GM23338 (cell line): ENCODE measurements at regions not wholly inside any gene's neighbourhood (a gene's known extent, or its start where the extent isn't known, plus 50 kb on each side); places are given as distances from the start of the nearest gene placed in this dataset.

Experiments
- ATAC-seq: fragments of 200-7000 bp; cut with Tn5 transposase; 3 replicates; pipeline ENCODE4 v1.9.1; 2020
- DNase-seq: peaks from one replicate; pipeline ENCODE4 v3.0.0-alpha.2; 2015; ENCODE audit warnings: low spot score
- H2AFZ ChIP-seq: fragments of 200-600 bp; sonication (generic); 2 replicates; pipeline ENCODE4 v1.8.0; 2016; ENCODE audit warnings: antibody characterized with exemption, mild to moderate bottlenecking, moderate library complexity
- H3F3A ChIP-seq: fragments of 200-600 bp; sonication (generic); replicated peaks from 2 replicates; pipeline ENCODE4 v1.8.0; 2017; ENCODE audit warnings: antibody characterized with exemption, mixed run types, low read depth
- H3K27ac ChIP-seq: fragments of 200-600 bp; sonication (generic); 2 replicates; pipeline ENCODE4 v1.6.1; 2016; ENCODE audit warnings: low read depth
- H3K27me3 ChIP-seq: fragments of 200-600 bp; sonication (generic); 2 replicates; pipeline ENCODE4 v1.8.0; 2016; ENCODE audit warnings: mild to moderate bottlenecking, mixed run types, moderate library complexity; ENCODE audit not compliant: insufficient read depth
- H3K36me3 ChIP-seq: fragments of 200-600 bp; sonication (generic); 2 replicates; pipeline ENCODE4 v1.8.0; 2016; ENCODE audit warnings: mild to moderate bottlenecking; ENCODE audit not compliant: insufficient read depth
- H3K4me1 ChIP-seq: fragments of 200-600 bp; sonication (generic); 2 replicates; pipeline ENCODE4 v1.8.0; 2016; ENCODE audit warnings: mild to moderate bottlenecking, moderate library complexity; ENCODE audit not compliant: insufficient read depth
- H3K4me2 ChIP-seq: fragments of 200-600 bp; sonication (generic); 2 replicates; pipeline ENCODE4 v1.7.1; 2017; ENCODE audit warnings: mixed run types
- H3K4me3 ChIP-seq: fragments of 200-600 bp; sonication (generic); 2 replicates; pipeline ENCODE4 v1.6.1; 2016; ENCODE audit warnings: mixed run types
- H3K79me2 ChIP-seq: fragments of 200-600 bp; sonication (generic); replicated peaks from 2 replicates; pipeline ENCODE4 v1.8.0; 2017; ENCODE audit warnings: mild to moderate bottlenecking; ENCODE audit not compliant: insufficient read depth
- H3K9me2 ChIP-seq: fragments of 200-600 bp; sonication (generic); 2 replicates; pipeline ENCODE4 v1.8.0; 2017; ENCODE audit not compliant: insufficient read depth
- H4K20me1 ChIP-seq: fragments of 200-600 bp; sonication (generic); replicated peaks from 2 replicates; pipeline ENCODE4 v1.8.0; 2017; ENCODE audit warnings: mild to moderate bottlenecking; ENCODE audit not compliant: insufficient read depth
- H3K27ac Mint-ChIP-seq: 2 replicates; pipeline ENCODE4 v1.8.0; 2020; ENCODE audit warnings: inconsistent platforms, mild to moderate bottlenecking, moderate library complexity, mixed read lengths
- H3K27me3 Mint-ChIP-seq: 3 replicates; pipeline ENCODE4 v1.8.0; 2022; ENCODE audit warnings: low read depth, mild to moderate bottlenecking, moderate library complexity, mixed read lengths, inconsistent platforms; ENCODE audit not compliant: insufficient read depth, poor library complexity
- H3K36me3 Mint-ChIP-seq: 3 replicates; pipeline ENCODE4 v1.8.0; 2021; ENCODE audit warnings: low read depth, mild to moderate bottlenecking, inconsistent platforms, moderate library complexity, mixed read lengths
- H3K4me1 Mint-ChIP-seq: 3 replicates; pipeline ENCODE4 v1.8.0; 2020; ENCODE audit warnings: mild to moderate bottlenecking, inconsistent platforms, mixed read lengths
- H3K4me3 Mint-ChIP-seq: 3 replicates; pipeline ENCODE4 v1.8.0; 2021; ENCODE audit warnings: moderate library complexity, mild to moderate bottlenecking, inconsistent platforms, mixed read lengths
- H3K9me3 Mint-ChIP-seq: 3 replicates; pipeline ENCODE4 v1.8.0; 2020; ENCODE audit warnings: moderate library complexity, mild to moderate bottlenecking, inconsistent platforms, mixed read lengths
- CREB1 ChIP-seq: fragments of 250-450 bp; sonication (Bioruptor Pico); IDR thresholded peaks from 2 replicates; pipeline ENCODE4 v1.5.0; 2020; ENCODE audit warnings: low read depth, mild to moderate bottlenecking, moderate library complexity
- EZH2phosphoT487 ChIP-seq: fragments of 200-600 bp; sonication (generic); IDR thresholded peaks from one replicate; pipeline ENCODE4 v1.8.1; 2018; ENCODE audit warnings: antibody characterized with exemption; ENCODE audit not compliant: unreplicated experiment
- NANOG ChIP-seq: IDR thresholded peaks from 2 replicates; pipeline ENCODE4 v1.6.1; 2016; ENCODE audit warnings: antibody characterized with exemption, borderline replicate concordance
- POLR2AphosphoS5 ChIP-seq: IDR thresholded peaks from 2 replicates; pipeline ENCODE4 v1.6.1; 2016; ENCODE audit warnings: antibody characterized with exemption, low read depth
- ZNF331 ChIP-seq: fragments of 250-450 bp; sonication (Bioruptor Pico); IDR thresholded peaks from 2 replicates; pipeline ENCODE4 v1.5.0; 2020; ENCODE audit warnings: low read depth, mild to moderate bottlenecking, moderate library complexity
- TF ChIP-seq, protein P1 (sequence below): fragments of 250-450 bp; sonication (Bioruptor Pico); IDR thresholded peaks from 2 replicates; pipeline ENCODE4 v1.5.0; 2020; ENCODE audit warnings: mild to moderate bottlenecking, moderate library complexity

DNA sequence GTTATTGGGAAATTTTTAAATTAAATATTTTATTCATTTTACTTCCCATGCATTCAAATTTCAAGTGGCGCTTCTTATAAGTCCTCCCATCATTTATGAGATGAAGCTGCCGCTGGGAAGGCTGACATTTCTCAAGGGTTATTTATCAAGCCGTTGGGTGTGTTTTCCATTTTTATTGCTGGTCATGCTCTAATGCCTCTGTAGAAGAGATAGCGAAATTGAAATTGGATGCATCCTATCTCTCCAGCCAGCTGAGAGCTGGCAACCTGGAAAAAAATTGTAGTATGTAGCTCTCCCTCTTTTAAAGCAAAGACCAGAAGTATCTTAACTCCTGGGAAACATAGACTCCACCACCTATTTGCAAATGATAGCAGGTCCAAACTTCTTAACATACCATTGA lies 135.9 kb downstream of the C6orf118 start (continued):
- TF ChIP-seq, protein P1, sequence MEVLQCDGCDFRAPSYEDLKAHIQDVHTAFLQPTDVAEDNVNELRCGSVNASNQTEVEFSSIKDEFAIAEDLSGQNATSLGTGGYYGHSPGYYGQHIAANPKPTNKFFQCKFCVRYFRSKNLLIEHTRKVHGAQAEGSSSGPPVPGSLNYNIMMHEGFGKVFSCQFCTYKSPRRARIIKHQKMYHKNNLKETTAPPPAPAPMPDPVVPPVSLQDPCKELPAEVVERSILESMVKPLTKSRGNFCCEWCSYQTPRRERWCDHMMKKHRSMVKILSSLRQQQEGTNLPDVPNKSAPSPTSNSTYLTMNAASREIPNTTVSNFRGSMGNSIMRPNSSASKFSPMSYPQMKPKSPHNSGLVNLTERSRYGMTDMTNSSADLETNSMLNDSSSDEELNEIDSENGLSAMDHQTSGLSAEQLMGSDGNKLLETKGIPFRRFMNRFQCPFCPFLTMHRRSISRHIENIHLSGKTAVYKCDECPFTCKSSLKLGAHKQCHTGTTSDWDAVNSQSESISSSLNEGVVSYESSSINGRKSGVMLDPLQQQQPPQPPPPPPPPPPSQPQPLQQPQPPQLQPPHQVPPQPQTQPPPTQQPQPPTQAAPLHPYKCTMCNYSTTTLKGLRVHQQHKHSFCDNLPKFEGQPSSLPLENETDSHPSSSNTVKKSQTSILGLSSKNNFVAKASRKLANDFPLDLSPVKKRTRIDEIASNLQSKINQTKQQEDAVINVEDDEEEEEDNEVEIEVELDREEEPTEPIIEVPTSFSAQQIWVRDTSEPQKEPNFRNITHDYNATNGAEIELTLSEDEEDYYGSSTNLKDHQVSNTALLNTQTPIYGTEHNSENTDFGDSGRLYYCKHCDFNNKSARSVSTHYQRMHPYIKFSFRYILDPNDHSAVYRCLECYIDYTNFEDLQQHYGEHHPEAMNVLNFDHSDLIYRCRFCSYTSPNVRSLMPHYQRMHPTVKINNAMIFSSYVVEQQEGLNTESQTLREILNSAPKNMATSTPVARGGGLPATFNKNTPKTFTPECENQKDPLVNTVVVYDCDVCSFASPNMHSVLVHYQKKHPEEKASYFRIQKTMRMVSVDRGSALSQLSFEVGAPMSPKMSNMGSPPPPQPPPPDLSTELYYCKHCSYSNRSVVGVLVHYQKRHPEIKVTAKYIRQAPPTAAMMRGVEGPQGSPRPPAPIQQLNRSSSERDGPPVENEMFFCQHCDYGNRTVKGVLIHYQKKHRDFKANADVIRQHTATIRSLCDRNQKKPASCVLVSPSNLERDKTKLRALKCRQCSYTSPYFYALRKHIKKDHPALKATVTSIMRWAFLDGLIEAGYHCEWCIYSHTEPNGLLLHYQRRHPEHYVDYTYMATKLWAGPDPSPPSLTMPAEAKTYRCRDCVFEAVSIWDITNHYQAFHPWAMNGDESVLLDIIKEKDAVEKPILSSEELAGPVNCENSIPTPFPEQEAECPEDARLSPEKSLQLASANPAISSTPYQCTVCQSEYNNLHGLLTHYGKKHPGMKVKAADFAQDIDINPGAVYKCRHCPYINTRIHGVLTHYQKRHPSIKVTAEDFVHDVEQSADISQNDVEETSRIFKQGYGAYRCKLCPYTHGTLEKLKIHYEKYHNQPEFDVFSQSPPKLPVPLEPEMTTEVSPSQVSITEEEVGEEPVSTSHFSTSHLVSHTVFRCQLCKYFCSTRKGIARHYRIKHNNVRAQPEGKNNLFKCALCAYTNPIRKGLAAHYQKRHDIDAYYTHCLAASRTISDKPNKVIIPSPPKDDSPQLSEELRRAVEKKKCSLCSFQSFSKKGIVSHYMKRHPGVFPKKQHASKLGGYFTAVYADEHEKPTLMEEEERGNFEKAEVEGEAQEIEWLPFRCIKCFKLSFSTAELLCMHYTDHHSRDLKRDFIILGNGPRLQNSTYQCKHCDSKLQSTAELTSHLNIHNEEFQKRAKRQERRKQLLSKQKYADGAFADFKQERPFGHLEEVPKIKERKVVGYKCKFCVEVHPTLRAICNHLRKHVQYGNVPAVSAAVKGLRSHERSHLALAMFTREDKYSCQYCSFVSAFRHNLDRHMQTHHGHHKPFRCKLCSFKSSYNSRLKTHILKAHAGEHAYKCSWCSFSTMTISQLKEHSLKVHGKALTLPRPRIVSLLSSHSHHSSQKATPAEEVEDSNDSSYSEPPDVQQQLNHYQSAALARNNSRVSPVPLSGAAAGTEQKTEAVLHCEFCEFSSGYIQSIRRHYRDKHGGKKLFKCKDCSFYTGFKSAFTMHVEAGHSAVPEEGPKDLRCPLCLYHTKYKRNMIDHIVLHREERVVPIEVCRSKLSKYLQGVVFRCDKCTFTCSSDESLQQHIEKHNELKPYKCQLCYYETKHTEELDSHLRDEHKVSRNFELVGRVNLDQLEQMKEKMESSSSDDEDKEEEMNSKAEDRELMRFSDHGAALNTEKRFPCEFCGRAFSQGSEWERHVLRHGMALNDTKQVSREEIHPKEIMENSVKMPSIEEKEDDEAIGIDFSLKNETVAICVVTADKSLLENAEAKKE (CRISPR knock-in tag), result no peak
- no peak for TF ChIP-seq CREB1

DNA sequence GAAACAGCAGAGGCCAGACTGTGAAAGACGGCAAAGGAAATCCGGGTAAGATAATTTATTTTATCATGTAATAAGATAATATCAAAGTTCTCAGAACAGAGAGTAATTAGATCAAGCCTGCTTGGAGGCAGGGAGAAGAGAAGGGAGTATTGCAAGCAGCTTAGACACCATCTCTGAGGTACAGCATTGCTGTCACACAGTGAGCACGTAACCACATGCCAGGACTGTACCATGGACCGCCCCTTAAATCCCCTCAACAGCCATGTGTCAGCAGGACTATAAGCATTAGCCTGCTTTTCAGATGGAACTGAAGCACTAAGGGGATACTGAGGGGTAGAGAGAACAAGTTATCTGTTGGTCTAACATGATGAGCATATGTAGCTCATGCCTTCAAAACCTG lies 141.5 kb downstream of the C6orf118 start:
- Histone ChIP-seq H3K9me2 (peaks cover 5% of the 10 kb centered on the region; the same call in 1 of the 2 replicates), H3K36me3 (peaks cover 5% of the 10 kb centered on the region; the same call in 1 of the 2 replicates), H3K79me2 (no peaks in the 10 kb centered on the region), H3F3A (no peaks in the 10 kb centered on the region), H3K27me3 (no peaks in the 10 kb centered on the region), H3K4me1 (no peaks in the 10 kb centered on the region), H3K27ac (no peak overlapping the region), H2AFZ (no peak overlapping the region), H3K4me3 (no peak overlapping the region), H3K4me2 (no peak overlapping the region), H4K20me1 (no peaks in the 10 kb centered on the region)
- Mint-ChIP-seq H3K4me3 (no peak overlapping the region), H3K4me1 (no peaks in the 10 kb centered on the region), H3K27me3 (peaks cover 2% of the 10 kb centered on the region), H3K9me3 (peaks cover 30% of the 10 kb centered on the region), H3K36me3 (peaks cover 13% of the 10 kb centered on the region; the same call in 2 of the 3 replicates), H3K27ac (no peak overlapping the region)
- ATAC-seq (no peak), DNase-seq (no peak)
- TF ChIP-seq ZNF331 (no peak), CREB1 (no peak), NANOG (no peak), POLR2AphosphoS5 (no peak), EZH2phosphoT487 (no peak)
- TF ChIP-seq, protein P1 (CRISPR knock-in tag), result no peak
